ENCODE measurements at regions not wholly inside any gene's neighbourhood (a gene's known extent, or its start where the extent isn't known, plus 50 kb on each side); places are given as distances from the start of the nearest gene placed in this dataset.

GRCh38 chr13:112225429-112226090 lies 150.6 kb upstream of the SPACA7 start:
- Histone ChIP-seq H3K4me1 (ENCODE audit: control insufficient read depth in 1 of 2, insufficient read depth in 2 of 2, low read length in 2 of 2) (no peaks in the 10 kb centered on the region), H2AFZ (ENCODE audit: insufficient read depth, low read depth, low read length, poor library complexity, severe bottlenecking) (no peak overlapping the region), H3K36me3 (replicated peaks in 1 of 2; ENCODE audit: control insufficient read depth in 1 of 2, insufficient read depth in 2 of 2, low read length in 2 of 2) (no peaks in the 10 kb centered on the region), H3K4me3 (replicated peaks in 1 of 3; ENCODE audit: low read depth in 2 of 3, low read length in 3 of 3) (no peak overlapping the region), H3K27ac (ENCODE audit: low read depth in 1 of 2, low read length in 2 of 2) (no peak overlapping the region), H4K20me1 (ENCODE audit: insufficient read depth, low read length) (no peaks in the 10 kb centered on the region), H3K9me3 (replicated peaks in 1 of 2; ENCODE audit: control insufficient read depth in 1 of 2, insufficient read depth in 1 of 2, low read length in 2 of 2) (no peaks in the 10 kb centered on the region), H3K27me3 (ENCODE audit: control insufficient read depth in 2 of 2, insufficient read depth in 2 of 2, low read length in 2 of 2) (no peaks in the 10 kb centered on the region), H3K79me2 (ENCODE audit: insufficient read depth, low read length) (no peaks in the 10 kb centered on the region), H3K9ac (ENCODE audit: insufficient read depth, low read length, poor library complexity, severe bottlenecking) (no peak overlapping the region), H3K4me2 (replicated peaks; ENCODE audit: extremely low read depth, low read length, poor library complexity, severe bottlenecking) (no peak overlapping the region)
- intact Hi-C loops (cut with micrococcal nuclease): no loop called here
- Mint-ChIP-seq H3K9me3 (peaks cover 0 to 5% (median 0%) of the 10 kb centered on the region in 7 donors), H3K27ac (no peak overlapping the region), H3K4me3 (no peak overlapping the region), H3K27me3 (ENCODE audit: low read depth in 3 of 3) (peaks cover 0 to 6% (median 3%) of the 10 kb centered on the region in 3 donors), H3K36me3 (no peaks in the 10 kb centered on the region), H3K4me1 (no peaks in the 10 kb centered on the region)
- DNase-seq: no peak
- WGBS (ENCODE audit: insufficient coverage): 95% methylated on average over 7 of the region's 12 CpGs
- TF ChIP-seq CTCF (IDR thresholded peaks at IDR 0.05): no peak

GRCh38 chr13:112226320-112227002 lies 149.7 kb upstream of the SPACA7 start:
- H3K9me3 Mint-ChIP-seq: peaks cover 0 to 5% (median 0%) of the 10 kb centered on the region in 7 donors
- no peaks in the 10 kb centered on the region for H3K36me3 Mint-ChIP-seq
- no peak overlapping the region for H3K27ac ChIP-seq (ENCODE audit: low read depth in 1 of 2, low read length in 2 of 2)
- no peaks in the 10 kb centered on the region for H3K4me1 Mint-ChIP-seq
- no peaks in the 10 kb centered on the region for H3K27me3 ChIP-seq (ENCODE audit: control insufficient read depth in 2 of 2, insufficient read depth in 2 of 2, low read length in 2 of 2)
- no peak overlapping the region for H3K4me2 ChIP-seq (replicated peaks; ENCODE audit: extremely low read depth, low read length, poor library complexity, severe bottlenecking)
- no peaks in the 10 kb centered on the region for H4K20me1 ChIP-seq (ENCODE audit: insufficient read depth, low read length)
- intact Hi-C loops (cut with micrococcal nuclease): no loop called here
- no peaks in the 10 kb centered on the region for H3K36me3 ChIP-seq (replicated peaks in 1 of 2; ENCODE audit: control insufficient read depth in 1 of 2, insufficient read depth in 2 of 2, low read length in 2 of 2)
- no peaks in the 10 kb centered on the region for H3K79me2 ChIP-seq (ENCODE audit: insufficient read depth, low read length)
- H3K9ac ChIP-seq (ENCODE audit: insufficient read depth, low read length, poor library complexity, severe bottlenecking): no peak overlapping the region
- no peaks in the 10 kb centered on the region for H3K9me3 ChIP-seq (replicated peaks in 1 of 2; ENCODE audit: control insufficient read depth in 1 of 2, insufficient read depth in 1 of 2, low read length in 2 of 2)
- no peak for DNase-seq
- H2AFZ ChIP-seq (ENCODE audit: insufficient read depth, low read depth, low read length, poor library complexity, severe bottlenecking): no peak overlapping the region
- no peak overlapping the region for H3K27ac Mint-ChIP-seq
- 78% methylated on average over 8 of the region's 10 CpGs for WGBS (ENCODE audit: insufficient coverage)
- H3K27me3 Mint-ChIP-seq (ENCODE audit: low read depth in 3 of 3): peaks cover 0 to 6% (median 2%) of the 10 kb centered on the region in 3 donors
- H3K4me3 ChIP-seq (replicated peaks in 1 of 3; ENCODE audit: low read depth in 2 of 3, low read length in 3 of 3): no peak overlapping the region
- TF ChIP-seq CTCF (IDR thresholded peaks at IDR 0.05): no peak
- H3K4me3 Mint-ChIP-seq: no peak overlapping the region
- H3K4me1 ChIP-seq (ENCODE audit: control insufficient read depth in 1 of 2, insufficient read depth in 2 of 2, low read length in 2 of 2): no peaks in the 10 kb centered on the region
